ENCODE measurements at regions not wholly inside any gene's neighbourhood (a gene's known extent, or its start where the extent isn't known, plus 50 kb on each side); places are given as distances from the start of the nearest gene placed in this dataset.
"Not testable (repeated sequence)": the region's sequence is repeated elsewhere in the genome, so short reads cannot be mapped to it uniquely, and the experiment has no call there.

DNA sequence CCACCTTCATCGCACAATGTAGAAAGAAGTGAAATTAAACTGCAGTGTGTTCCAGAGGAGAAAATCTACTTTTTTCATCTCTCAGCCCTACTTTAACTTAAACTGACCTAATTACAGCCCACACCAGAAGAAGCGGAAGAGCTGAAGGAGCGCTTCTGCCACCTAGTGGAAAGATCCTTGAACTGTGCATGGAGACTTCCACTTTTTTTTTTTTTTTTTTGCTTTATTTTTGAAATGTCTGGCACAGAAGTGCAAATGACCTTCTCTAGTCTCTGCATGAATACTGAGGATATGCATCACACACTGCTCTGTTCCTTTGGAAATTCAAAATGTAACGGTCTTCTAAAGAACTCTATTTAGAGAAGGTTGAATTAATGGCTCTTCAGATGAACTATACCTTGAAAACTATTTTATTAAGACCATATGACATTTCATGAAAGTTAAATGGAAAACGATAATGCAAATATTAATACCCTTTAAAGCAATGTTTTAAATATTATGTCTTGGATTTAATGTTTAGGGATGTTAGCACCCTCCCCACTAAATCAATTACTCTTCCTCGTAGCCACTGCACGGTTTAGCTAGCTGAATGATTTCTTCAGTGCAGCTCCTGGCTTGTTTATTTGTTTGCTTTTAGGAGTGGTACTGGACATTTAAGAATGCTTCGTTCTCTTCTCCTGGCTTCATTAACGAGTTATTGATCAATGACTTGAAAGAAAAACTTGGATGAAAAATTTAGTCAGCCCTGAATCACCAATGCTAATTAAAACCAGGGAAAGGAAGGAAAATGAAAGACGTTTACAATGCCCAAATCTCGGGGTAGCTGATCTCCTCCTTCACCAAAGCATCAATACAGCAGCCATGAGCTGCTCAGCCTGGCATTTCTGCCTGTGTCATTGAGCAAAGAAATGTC is 569.6 kb upstream of the GJE1 start:
- DNase-seq: peak; percentile 79

DNA sequence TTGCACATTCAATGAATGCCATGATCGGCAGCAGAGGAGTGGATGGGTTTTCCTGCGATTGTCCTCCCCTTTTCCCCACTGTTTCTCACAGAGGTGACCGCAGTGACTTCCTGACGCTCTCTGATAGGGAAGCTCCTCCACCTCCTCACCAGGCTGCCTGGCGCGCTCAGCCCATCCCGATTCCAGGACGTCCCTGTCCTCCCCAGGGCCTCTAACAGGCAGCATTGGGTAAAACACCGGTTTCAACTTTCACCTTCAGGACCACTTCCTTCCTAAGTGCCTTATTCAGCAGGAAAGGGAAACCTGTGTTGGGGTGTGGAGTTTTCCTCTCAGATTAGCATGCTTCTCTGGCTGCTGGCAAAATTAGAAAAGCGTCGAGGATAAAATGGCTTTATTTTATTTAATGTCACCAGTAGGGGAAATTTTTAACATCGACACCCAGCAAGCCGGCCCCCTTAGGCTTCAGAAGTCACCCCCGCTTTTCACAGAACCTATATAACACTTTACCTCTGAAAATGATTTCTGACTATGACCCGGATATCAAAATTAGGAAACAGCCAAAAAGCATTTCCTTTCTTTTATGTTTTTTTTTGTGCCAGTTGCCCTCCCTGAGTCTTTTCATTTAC is 570.4 kb upstream of the GJE1 start:
- DNase-seq: peak; percentile 27

GRCh38 chr6:141561154-141561553 is 571.6 kb upstream of the GJE1 start:
- DNase-seq: no peak

DNA sequence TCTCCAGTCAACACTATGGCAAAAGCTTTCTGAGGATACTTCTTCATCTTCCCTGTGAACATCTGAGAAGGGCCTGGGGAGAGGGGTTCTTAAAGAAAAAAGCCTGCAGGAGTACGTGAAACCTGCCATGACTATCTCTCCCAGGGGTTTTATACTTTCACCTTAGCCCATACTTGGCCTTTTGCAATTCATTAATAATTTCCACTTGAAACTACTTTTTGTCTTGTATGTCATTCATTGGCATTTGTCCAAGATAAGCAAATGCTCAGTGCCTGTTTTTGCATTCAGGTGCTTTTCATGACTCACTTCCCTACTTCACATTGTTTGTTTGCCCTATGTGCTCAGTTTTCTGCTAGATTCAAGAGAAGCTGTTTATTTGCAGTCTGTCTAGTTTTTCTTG is 580.3 kb upstream of the GJE1 start:
- DNase-seq: no peak

- DNase-seq: no peak
Observed at GRCh38 chr6:141552031-141552430, 580.7 kb upstream of the GJE1 start.

DNA sequence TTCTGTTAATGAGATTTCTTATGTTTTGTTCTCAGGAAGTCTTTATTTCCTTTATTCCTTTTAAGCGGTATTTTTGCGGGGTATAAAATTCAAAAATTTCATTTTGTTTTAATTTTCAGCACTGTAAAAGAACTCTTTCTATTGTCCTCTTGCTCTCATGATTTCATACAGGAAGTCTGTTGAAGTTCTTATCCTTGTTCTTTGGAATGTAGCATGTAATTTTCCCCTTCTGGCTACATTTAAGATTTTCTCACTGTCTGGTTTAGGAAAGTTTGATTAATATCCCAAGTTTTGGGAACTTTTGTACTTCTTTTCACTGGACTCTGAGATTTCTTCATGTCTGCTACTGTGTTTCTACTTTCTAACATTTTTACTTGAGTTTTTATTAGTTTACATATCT is 581.4 kb upstream of the GJE1 start:
- no peak for DNase-seq

DNA sequence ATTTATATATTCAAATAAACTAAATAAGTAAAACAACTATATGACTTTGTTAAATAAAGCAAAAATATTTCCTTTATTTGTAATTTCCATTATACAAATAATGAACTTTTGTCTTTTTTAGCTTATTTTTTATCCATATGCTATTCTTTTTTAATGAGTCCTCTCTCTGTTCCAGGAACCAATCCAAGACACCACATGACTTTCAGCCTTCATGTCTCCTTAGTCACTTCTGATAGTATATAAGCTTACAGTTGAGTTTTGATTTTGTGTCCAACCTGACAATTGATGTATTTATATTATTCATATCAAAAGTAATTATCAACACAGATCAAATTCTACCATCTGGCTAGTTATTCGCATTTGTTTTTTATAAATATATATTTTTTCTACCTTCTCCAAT is 582.3 kb upstream of the GJE1 start:
- no peak for DNase-seq

DNA sequence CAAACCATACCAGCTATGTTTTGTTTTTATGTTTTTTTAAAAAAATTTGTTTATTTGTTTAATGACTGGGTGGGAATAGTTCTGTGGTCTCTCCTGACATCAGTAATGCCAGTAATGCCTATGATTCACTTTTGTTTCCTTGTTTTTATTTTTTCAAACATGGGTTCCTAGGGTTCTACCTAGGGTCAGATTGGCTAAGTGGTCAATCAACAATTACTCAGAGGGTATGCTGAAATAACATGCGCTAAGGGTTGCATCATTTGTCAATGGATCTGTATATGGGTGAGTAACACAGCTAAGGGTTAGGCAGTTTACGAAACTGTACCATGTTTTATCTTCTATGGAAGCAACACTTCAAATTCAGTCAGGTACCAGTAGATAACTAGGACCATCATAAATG is 583.8 kb upstream of the GJE1 start:
- DNase-seq: no peak

- no peak for DNase-seq
Observed at GRCh38 chr6:141541581-141542324, 591.0 kb upstream of the GJE1 start.

GRCh38 chr6:141540207-141540606 is 592.5 kb upstream of the GJE1 start:
- DNase-seq: no peak

DNA sequence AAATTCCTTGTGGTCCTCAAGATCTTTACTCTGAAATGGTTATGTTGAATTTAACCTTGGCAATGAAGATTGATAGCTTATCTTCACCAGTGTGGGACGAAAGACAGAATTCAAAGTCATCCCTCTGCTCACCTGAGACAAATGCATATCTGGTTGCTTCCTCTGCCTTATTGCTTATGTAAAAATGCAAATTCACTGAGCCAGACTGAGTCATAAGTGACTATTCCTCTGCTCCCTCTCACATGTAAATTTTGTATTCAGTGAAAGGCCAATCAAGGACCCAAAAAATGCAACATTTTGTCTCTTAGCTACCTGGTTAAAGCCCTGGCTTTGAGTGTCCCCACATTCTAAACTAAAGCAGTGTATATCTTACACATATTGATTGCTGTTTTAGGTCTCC is 593.1 kb upstream of the GJE1 start:
- DNase-seq: no peak

- no peak for DNase-seq
Observed at GRCh38 chr6:141532211-141532610, 600.5 kb upstream of the GJE1 start.

- no peak for DNase-seq
Observed at GRCh38 chr6:141531040-141531439, 601.7 kb upstream of the GJE1 start.

DNA sequence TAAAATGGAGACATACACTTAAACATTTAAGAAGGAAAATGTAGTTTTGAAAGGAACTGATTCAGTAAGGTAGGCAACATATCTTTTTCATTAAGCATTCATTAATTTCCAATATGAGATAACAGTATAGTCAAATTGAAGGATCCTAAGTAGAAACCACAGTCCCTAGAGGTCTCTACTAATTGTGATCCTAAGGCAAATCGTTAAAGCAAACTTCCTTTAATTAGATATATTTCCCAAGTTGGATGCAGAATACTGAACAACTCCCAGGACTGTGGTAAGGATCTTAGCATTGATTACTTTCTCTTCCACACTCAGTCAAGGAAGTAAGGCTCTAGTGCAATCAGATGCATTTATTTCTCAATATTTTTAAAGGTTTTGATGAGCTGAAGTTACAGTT is 604.1 kb upstream of the GJE1 start:
- DNase-seq: no peak

DNA sequence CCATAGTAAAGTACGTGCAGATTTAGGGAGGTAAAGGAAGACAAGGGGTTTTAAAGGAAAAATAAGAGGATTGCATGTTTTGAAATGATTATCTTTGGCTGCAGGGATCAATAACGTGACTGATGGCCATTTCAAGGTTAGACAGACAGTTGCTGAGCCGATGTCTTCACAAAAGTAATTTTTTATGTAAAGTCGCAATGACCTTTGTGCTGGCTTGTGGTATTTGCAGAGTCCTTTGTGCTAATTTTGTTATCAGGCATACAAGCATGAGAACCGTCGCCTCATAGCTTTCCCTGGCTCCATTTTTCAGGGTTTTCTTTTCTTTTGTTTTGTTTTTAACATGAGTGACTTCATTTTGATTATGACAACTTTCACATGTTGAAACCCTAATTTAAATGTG is 605.7 kb upstream of the GJE1 start:
- DNase-seq: no peak

DNA sequence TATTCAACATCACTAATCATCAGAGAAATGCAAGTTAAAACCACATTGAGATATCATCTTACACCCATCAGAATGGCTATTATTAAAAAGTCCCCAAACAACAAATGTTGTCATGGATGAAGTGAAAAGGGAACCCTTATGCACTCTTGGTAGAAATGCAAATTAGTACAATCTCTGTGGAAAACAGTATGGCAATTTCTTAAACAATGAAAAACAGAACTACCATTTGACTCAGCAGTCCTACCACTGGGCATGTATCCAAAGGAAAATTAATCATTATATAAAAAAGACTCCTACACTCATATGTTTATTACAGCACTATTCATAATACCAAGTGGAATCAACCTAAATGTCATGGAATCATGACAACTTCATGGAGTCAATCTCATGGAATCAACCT is 611.3 kb upstream of the GJE1 start:
- DNase-seq: no peak

DNA sequence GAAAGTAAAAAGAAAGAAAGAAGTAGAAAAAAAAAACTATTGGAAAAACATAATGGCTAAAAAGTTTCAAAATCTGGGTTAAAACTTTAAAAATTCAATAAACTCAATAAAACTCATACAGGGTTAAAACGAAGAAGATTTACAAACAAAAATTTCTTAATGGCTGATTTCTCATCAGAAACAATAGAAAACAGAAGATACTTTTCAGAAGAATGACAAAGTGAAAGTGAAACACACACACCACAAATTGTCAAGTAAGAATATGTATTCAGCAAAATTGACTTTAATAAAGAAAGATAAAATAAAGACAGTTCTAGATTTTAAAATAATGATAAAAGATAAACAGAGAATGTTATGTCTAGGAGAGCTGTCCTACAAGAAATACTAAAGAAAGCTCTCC is 618.9 kb upstream of the GJE1 start:
- peak; percentile 17 for DNase-seq

GRCh38 chr6:141510803-141511202 is 621.9 kb upstream of the GJE1 start:
- no peak for DNase-seq

- not testable (repeated sequence) for DNase-seq
Observed at GRCh38 chr6:141506062-141506461, 626.7 kb upstream of the GJE1 start.

DNA sequence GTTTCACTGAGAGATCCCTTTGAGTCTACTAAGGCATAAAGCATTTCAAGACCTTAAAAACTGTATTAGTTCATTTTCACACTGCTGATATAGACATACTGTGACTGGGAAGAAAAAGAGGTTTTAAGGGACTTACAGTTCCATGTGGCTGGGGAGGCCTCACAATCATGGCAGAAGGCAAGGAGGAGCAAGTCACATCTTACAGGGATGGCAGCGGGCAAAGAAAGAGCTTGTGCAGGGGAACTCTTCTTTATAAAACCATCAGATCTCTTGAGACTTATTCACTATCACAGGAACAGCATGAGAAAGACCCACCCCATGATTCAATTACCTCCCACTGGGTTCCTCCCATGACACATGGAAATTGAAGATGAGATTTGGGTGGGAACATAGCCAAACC is 628.4 kb upstream of the GJE1 start:
- not testable (repeated sequence) for DNase-seq

DNA sequence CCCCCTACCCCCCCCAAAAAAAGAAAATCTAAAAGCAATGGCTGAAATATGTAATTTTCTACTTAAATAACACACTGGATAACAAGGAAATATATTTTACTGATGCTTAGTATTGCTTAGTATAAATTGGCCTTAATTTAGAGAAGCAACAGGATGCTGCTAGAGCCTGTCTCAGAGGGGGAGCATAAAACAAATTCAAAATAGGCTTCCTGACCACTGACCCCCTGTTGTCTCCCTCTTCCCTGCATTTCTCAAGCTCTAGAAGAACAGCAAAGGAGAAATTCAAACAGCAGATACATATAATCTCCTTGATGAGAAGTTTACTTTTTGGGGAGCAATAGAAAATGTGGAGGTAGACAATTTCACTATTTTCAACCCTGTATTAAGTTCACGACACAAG is 631.1 kb upstream of the GJE1 start:
- DNase-seq: no peak

- no peak for DNase-seq
Observed at GRCh38 chr6:141498977-141499376, 633.7 kb upstream of the GJE1 start.

GRCh38 chr6:141492521-141493284 is 640.0 kb upstream of the GJE1 start:
- no peak for DNase-seq

Measured in CD4-positive, alpha-beta T cell treated with Interleukin-21 for 1 hour (primary cell).